ENCODE measurements at regions not wholly inside any gene's neighbourhood (a gene's known extent, or its start where the extent isn't known, plus 50 kb on each side); places are given as distances from the start of the nearest gene placed in this dataset.
A peak's percentile ranks its signal among the peaks of the same experiment; 100 is the strongest.

- TF ChIP-seq CTCF (IDR thresholded peaks at IDR 0.05; ENCODE audit: extremely low read depth, low read depth, low read length) = no peak
- DNase-seq (ENCODE audit: insufficient read length, low spot score, missing footprints) = no peak
- peaks cover 9% of the 10 kb centered on the region for H3K4me1 ChIP-seq (ENCODE audit: insufficient read depth, low read length)
- no peaks in the 10 kb centered on the region for H4K20me1 ChIP-seq (ENCODE audit: insufficient read depth, low read length)
- no peak overlapping the region for H3K4me2 ChIP-seq (ENCODE audit: insufficient read depth, low read length)
- no peaks in the 10 kb centered on the region for H3K9me3 ChIP-seq (ENCODE audit: low read depth, low read length)
- no peak overlapping the region for H3K4me3 ChIP-seq (ENCODE audit: insufficient read depth, low read length)
- no peaks in the 10 kb centered on the region for H3K36me3 ChIP-seq (ENCODE audit: insufficient read depth, low read length)
- no peak overlapping the region for H3K27ac ChIP-seq (ENCODE audit: low read depth, low read length)
- no peak overlapping the region for H2AFZ ChIP-seq (ENCODE audit: low read length)
- peaks cover 31% of the 10 kb centered on the region for H3K27me3 ChIP-seq (ENCODE audit: insufficient read depth, low read length)
- no peaks in the 10 kb centered on the region for H3K79me2 ChIP-seq (ENCODE audit: insufficient read depth, low read length)
Observed at GRCh38 chr9:14027116-14027800, 286.7 kb downstream of the NFIB start.

- no peaks in the 10 kb centered on the region for H3K9me3 ChIP-seq (ENCODE audit: low read depth, low read length)
- no peak overlapping the region for H3K4me3 ChIP-seq (ENCODE audit: insufficient read depth, low read length)
- no peak overlapping the region for H3K4me2 ChIP-seq (ENCODE audit: insufficient read depth, low read length)
- no peaks in the 10 kb centered on the region for H3K36me3 ChIP-seq (ENCODE audit: insufficient read depth, low read length)
- TF ChIP-seq CTCF (IDR thresholded peaks at IDR 0.05; ENCODE audit: extremely low read depth, low read depth, low read length) = no peak
- H3K27ac ChIP-seq (ENCODE audit: low read depth, low read length) = no peak overlapping the region
- no peaks in the 10 kb centered on the region for H4K20me1 ChIP-seq (ENCODE audit: insufficient read depth, low read length)
- H2AFZ ChIP-seq (ENCODE audit: low read length) = no peak overlapping the region
- H3K27me3 ChIP-seq (ENCODE audit: insufficient read depth, low read length) = peaks cover 32% of the 10 kb centered on the region
- DNase-seq (ENCODE audit: insufficient read length, low spot score, missing footprints) = no peak
- no peaks in the 10 kb centered on the region for H3K79me2 ChIP-seq (ENCODE audit: insufficient read depth, low read length)
- peaks cover 9% of the 10 kb centered on the region for H3K4me1 ChIP-seq (ENCODE audit: insufficient read depth, low read length)
Observed at GRCh38 chr9:14025741-14026140, 288.2 kb downstream of the NFIB start.

- no peak overlapping the region for H3K4me3 ChIP-seq (ENCODE audit: insufficient read depth, low read length)
- H4K20me1 ChIP-seq (ENCODE audit: insufficient read depth, low read length) = no peaks in the 10 kb centered on the region
- H3K79me2 ChIP-seq (ENCODE audit: insufficient read depth, low read length) = no peaks in the 10 kb centered on the region
- H2AFZ ChIP-seq (ENCODE audit: low read length) = no peak overlapping the region
- TF ChIP-seq CTCF (IDR thresholded peaks at IDR 0.05; ENCODE audit: extremely low read depth, low read depth, low read length) = no peak
- no peak overlapping the region for H3K4me2 ChIP-seq (ENCODE audit: insufficient read depth, low read length)
- H3K9me3 ChIP-seq (ENCODE audit: low read depth, low read length) = no peaks in the 10 kb centered on the region
- H3K27ac ChIP-seq (ENCODE audit: low read depth, low read length) = no peak overlapping the region
- H3K36me3 ChIP-seq (ENCODE audit: insufficient read depth, low read length) = no peaks in the 10 kb centered on the region
- H3K4me1 ChIP-seq (ENCODE audit: insufficient read depth, low read length) = peaks cover 8% of the 10 kb centered on the region
- no peak for DNase-seq (ENCODE audit: insufficient read length, low spot score, missing footprints)
- peaks cover 55% of the 10 kb centered on the region for H3K27me3 ChIP-seq (ENCODE audit: insufficient read depth, low read length)
Observed at GRCh38 chr9:14023285-14023684, 290.7 kb downstream of the NFIB start.

- peak; percentile 67 for DNase-seq (ENCODE audit: insufficient read length, low spot score, missing footprints)
- H3K79me2 ChIP-seq (ENCODE audit: insufficient read depth, low read length) = no peaks in the 10 kb centered on the region
- H3K36me3 ChIP-seq (ENCODE audit: insufficient read depth, low read length) = no peaks in the 10 kb centered on the region
Observed at GRCh38 chr9:14021871-14022525, 291.9 kb downstream of the NFIB start.

More at GRCh38 chr9:14021871-14022525, 291.9 kb downstream of the NFIB start:
- no peak for TF ChIP-seq CTCF (IDR thresholded peaks at IDR 0.05; ENCODE audit: extremely low read depth, low read depth, low read length)
- H3K4me1 ChIP-seq (ENCODE audit: insufficient read depth, low read length) = peaks cover 8% of the 10 kb centered on the region
- H3K4me2 ChIP-seq (ENCODE audit: insufficient read depth, low read length) = no peak overlapping the region
- H3K27ac ChIP-seq (ENCODE audit: low read depth, low read length) = no peak overlapping the region
- peaks cover 51% of the 10 kb centered on the region for H3K27me3 ChIP-seq (ENCODE audit: insufficient read depth, low read length)
- H3K9me3 ChIP-seq (ENCODE audit: low read depth, low read length) = no peaks in the 10 kb centered on the region
- H2AFZ ChIP-seq (ENCODE audit: low read length) = no peak overlapping the region
- H3K4me3 ChIP-seq (ENCODE audit: insufficient read depth, low read length) = no peak overlapping the region
- H4K20me1 ChIP-seq (ENCODE audit: insufficient read depth, low read length) = no peaks in the 10 kb centered on the region

All from osteoblast (primary cell).